GM12865 (cell line): ENCODE measurements at regions not wholly inside any gene's neighbourhood (a gene's known extent, or its start where the extent isn't known, plus 50 kb on each side); places are given as distances from the start of the nearest gene placed in this dataset.
A peak's percentile ranks its signal among the peaks of the same experiment; 100 is the strongest.

Source experiments
- DNase-seq: peaks from one replicate; pipeline ENCODE4 v3.0.0; 2010; ENCODE audit warnings: low read depth
- H3K4me3 ChIP-seq: 2 replicates; pipeline ENCODE4 v1.5.1; 2011; ENCODE audit warnings: mild to moderate bottlenecking, low read depth, low read length, control low read depth
- CTCF ChIP-seq: IDR thresholded peaks from 2 replicates; pipeline ENCODE4 v1.5.1; 2011; ENCODE audit warnings: low read length, control low read depth, low read depth, inconsistent platforms; ENCODE audit not compliant: insufficient read depth; ENCODE audit errors: missing control alignments

GRCh38 chr1:234697015-234697414 lies 87.0 kb upstream of the IRF2BP2 start:
- no peak overlapping the region for H3K4me3 ChIP-seq
- no peak for TF ChIP-seq CTCF
- peak; percentile 34 for DNase-seq

- H3K4me3 ChIP-seq = no peak overlapping the region
- DNase-seq = peak; percentile 80
- TF ChIP-seq CTCF = no peak
These were observed 86.2 kb upstream of the IRF2BP2 start for GRCh38 chr1:234696148-234696576.

- H3K4me3 ChIP-seq = no peak overlapping the region
- TF ChIP-seq CTCF = no peak
- DNase-seq = no peak
These were observed 84.7 kb upstream of the IRF2BP2 start for GRCh38 chr1:234694661-234695060.

- H3K4me3 ChIP-seq = no peak overlapping the region
- no peak for DNase-seq
- TF ChIP-seq CTCF = no peak
These were observed 83.1 kb upstream of the IRF2BP2 start for GRCh38 chr1:234692966-234693580.

GRCh38 chr1:234691567-234691966 lies 81.6 kb upstream of the IRF2BP2 start:
- TF ChIP-seq CTCF = no peak
- no peak overlapping the region for H3K4me3 ChIP-seq
- no peak for DNase-seq

- no peak for TF ChIP-seq CTCF
- DNase-seq = no peak
- H3K4me3 ChIP-seq = no peak overlapping the region
These were observed 80.9 kb upstream of the IRF2BP2 start for GRCh38 chr1:234690872-234691271.

GRCh38 chr1:234689236-234689635 lies 79.3 kb upstream of the IRF2BP2 start:
- no peak for TF ChIP-seq CTCF
- no peak for DNase-seq
- H3K4me3 ChIP-seq = no peak overlapping the region
